Fibroblast of the aortic adventitia (primary cell): ENCODE measurements at regions not wholly inside any gene's neighbourhood (a gene's known extent, or its start where the extent isn't known, plus 50 kb on each side); places are given as distances from the start of the nearest gene placed in this dataset.
"Not testable (repeated sequence)": the region's sequence is repeated elsewhere in the genome, so short reads cannot be mapped to it uniquely, and the experiment has no call there.

Experiments used
- DNase-seq: peaks from one replicate; pipeline ENCODE4 v3.0.0-alpha.2; 2010; ENCODE audit warnings: low read depth
- H3K4me3 ChIP-seq: 2 replicates; pipeline ENCODE4 v1.5.1; 2011; ENCODE audit warnings: low read depth, mild to moderate bottlenecking, control low read depth, low read length, moderate library complexity
- CTCF ChIP-seq: IDR thresholded peaks from 2 replicates; pipeline ENCODE4 v1.5.1; 2011; ENCODE audit warnings: mild to moderate bottlenecking, low read length, control low read depth, inconsistent platforms; ENCODE audit not compliant: insufficient read depth

DNA sequence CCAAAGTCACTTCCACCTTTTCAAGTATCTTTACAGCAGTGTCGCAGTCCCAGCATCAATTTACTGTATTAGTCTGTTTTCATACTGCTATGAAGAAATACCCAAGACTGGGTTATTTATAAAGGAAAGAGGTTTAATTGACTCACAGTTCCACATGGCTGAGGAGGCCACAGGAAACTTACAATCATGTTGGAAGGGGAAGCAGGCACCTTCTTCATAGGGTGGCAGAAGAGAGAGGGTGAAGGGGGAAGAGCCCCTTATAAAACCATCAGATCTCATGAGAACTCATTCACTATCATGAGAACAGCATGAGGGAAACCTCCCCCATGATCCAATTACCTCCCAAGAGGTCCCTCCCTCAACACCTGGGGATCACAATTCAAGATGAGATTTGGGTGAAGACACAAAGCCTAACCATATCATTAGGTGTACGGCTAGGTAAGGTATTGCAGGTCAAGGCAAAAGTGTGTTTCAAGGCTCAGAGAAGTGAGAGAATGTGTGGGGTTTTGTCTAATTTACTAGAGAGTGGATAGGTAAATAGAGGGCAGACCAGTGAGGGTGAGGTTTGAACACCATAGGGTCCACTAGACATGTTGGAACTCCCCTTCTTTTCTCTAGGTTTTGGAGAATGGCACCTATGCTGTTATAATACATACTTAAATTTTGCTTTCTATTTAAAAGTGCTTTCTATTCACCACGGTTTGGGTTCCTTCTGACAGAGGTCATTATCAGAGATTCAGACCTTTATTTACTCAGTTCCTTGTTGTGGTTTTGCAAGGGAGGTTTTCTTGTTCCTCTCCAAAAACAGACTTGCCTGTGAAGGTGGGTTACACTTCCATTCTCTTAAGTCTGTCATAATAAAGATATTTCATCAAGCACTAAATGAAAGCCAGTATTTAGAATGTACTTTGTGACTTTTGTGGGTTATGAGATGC, 186.6 kb downstream of the CPEB2 start:
- DNase-seq, result no peak
- no peak overlapping the region for H3K4me3 ChIP-seq
- TF ChIP-seq CTCF, result no peak

- TF ChIP-seq CTCF, result no peak
- no peak for DNase-seq
- no peak overlapping the region for H3K4me3 ChIP-seq
Measured at GRCh38 chr4:15194520-15194919, 192.2 kb downstream of the CPEB2 start.

DNA sequence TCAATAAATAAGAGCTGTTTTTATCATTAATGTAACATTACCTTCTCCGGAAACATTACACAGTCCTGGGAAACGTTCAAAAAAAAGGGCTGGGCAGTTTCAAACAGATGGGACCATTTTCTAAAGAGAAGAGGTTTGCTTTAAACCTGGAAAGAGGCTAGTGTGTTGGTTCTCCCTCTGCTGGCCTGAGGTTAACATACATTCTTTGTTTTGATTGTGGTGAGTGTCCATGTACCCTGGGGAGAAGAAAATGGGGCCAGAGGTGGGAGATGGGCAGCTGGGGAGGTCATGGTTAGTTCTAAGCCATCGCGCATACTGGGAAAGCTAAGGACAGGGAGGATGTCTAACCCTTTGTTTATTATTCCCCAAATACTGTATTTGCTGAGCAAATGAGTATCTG, 194.7 kb downstream of the CPEB2 start:
- peak; percentile 46 for TF ChIP-seq CTCF
- peak; percentile 42 for DNase-seq
- no peak overlapping the region for H3K4me3 ChIP-seq

DNA sequence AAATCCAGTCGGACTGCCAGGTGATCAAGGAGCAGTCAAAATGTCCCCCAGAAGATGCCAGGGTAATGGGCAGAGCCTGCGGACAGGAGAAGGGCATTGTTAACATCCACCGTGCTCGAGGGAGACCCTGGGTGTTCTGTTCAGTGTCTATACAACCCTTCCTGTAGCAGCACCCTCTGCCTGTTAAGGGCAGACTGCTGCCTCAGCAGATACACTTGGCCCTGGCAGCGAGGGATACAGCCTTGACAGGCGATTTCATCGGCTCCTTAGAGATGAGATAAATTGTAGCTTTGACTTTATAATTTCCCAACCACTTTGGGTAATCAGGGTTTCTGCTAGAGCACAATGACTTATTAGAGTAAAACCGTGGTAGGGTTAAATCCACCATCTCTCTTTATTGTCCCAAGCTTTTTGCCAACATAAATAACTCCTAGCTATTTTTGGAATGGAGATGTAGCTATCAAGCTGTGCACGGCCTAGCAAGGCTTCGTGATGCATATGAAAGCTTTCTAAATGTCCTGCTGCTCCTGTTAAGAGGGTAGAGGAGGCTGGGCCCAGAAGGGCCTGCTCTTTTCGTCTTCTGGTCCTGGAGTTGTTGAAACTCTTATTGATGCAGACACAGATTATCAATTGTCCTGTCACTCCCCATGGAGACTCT, 195.9 kb downstream of the CPEB2 start:
- no peak overlapping the region for H3K4me3 ChIP-seq
- peak; percentile 8 for DNase-seq
- TF ChIP-seq CTCF, result no peak

- TF ChIP-seq CTCF, result no peak
- DNase-seq, result no peak
- no peak overlapping the region for H3K4me3 ChIP-seq
Measured at GRCh38 chr4:15201782-15202181, 199.5 kb downstream of the CPEB2 start.

- TF ChIP-seq CTCF, result no peak
- H3K4me3 ChIP-seq, result no peak overlapping the region
- DNase-seq, result peak; percentile 8
Measured at GRCh38 chr4:15202481-15202880, 200.2 kb downstream of the CPEB2 start.

DNA sequence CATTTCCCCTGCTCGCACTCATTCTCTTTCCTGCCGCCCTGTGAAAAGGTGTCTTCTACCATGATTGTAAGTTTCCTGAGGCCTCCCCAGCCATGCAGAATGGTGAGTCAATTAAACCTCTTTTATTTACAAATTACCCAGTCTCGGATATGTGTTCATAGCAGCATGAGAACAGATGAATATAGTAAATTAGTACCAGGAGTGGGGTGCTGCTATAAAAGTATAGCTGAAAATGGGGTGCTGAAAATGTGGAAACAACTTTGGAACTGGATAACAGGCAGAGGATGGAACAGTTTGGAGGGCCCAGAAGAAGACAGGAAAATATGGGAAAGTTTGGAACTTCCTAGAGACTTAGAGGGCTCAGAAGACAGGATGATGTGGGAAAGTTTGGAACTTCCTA, 204.2 kb downstream of the CPEB2 start:
- DNase-seq, H3K4me3 ChIP-seq: not testable (repeated sequence)
